Ramos (cell line): ENCODE measurements at regions not wholly inside any gene's neighbourhood (a gene's known extent, or its start where the extent isn't known, plus 50 kb on each side); places are given as distances from the start of the nearest gene placed in this dataset.
"Not testable (repeated sequence)": the region's sequence is repeated elsewhere in the genome, so short reads cannot be mapped to it uniquely, and the experiment has no call there.

Experiments
- in situ Hi-C: fragments of 300-500 bp; cut with MboI; formaldehyde crosslinking; loops from one replicate; pipeline ENCODE4 v1.14.3; 2022; ENCODE audit warnings: low sequenced_read_pairs; ENCODE audit not compliant: unreplicated experiment

DNA sequence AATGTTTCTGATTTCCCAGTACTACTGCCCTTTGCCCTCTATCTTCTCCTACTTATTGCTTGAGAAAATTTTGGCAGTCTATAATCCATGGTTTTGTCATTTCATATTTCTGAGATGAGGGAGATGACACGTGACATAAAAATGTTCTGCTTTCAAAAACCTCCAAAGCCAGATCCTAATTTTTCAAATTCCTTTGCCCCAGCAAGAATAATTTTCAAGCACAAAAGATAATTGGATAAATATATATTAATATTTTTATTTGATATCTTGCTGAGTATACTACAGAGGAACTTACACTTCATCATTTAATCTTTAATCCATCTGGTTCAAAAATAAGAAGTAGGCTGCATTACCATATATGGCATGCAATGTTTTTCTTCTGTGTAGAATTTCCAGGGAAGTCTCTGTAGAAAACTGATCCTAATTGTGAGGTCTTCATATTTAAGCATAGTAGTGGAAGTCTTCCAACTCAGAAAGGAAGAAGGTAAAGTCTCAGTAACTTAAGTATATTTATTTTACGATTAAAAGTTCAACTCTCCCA, 1738.8 kb downstream of the EFNA5 start:
- in situ Hi-C loops: no loop called here

- in situ Hi-C loops: no loop called here
Observed at GRCh38 chr5:105929858-105930257, 1740.9 kb downstream of the EFNA5 start.

- in situ Hi-C loops: no loop called here
Observed at GRCh38 chr5:105924366-105924765, 1746.4 kb downstream of the EFNA5 start.

DNA sequence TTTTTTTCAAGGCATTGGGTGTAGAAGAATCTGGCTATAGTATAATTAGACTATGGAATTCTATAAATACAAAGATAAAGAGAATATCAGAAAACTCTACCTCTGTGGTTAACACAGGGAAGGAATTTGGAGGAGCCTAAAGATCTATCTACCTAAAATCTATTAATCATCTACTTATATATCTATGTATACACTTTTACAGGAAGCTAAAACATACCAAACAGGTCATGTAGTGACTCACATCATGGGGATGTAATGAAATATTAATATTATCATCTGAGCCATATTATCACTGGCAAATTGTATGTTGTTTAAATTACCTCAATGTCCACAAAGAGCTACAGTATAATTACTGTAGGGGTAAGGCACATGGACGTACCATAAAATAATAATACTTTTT, 1748.2 kb downstream of the EFNA5 start:
- in situ Hi-C loops: no loop called here

DNA sequence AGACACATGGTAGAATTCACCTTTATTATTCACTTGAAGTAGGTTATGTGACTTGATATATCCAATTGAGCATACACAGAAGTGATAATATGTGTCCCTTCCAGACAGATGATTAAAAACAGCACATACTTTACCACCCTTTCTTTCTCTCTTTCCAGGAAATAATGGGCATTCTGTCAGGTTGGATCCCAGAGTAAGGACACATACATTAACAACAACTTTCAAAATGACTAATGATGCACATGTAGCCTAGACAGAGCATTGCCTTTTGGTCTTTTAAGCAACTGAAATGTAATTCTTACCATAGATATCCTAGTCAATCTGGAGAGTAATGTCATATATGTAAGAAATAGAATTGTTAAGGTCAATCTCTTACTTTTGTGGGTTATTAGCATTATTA, 1748.7 kb downstream of the EFNA5 start:
- in situ Hi-C loops: no loop called here

- in situ Hi-C loops: no loop called here
Observed at GRCh38 chr5:105917189-105917588, 1753.5 kb downstream of the EFNA5 start.

GRCh38 chr5:105907016-105907415, 1763.7 kb downstream of the EFNA5 start:
- in situ Hi-C loops: no loop called here

DNA sequence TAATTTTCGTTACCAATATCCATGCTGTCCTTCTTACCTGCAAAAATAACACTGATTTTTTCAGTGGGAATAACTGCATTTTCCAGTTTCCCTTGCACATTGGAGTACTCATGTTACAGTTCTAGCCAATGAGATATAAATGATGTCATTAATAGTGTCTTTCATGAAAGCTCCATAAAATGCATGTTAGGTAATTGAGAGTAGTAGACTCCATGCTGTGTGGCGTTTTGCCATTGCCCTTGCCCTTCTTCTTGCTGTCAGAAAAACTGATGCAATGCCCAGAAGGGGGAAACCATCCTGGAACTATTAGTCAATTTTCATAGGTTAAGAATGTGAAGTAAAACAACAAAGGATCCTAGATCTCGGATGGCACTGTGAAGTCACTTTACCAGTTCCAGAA, 1765.3 kb downstream of the EFNA5 start:
- in situ Hi-C loops: no loop called here

DNA sequence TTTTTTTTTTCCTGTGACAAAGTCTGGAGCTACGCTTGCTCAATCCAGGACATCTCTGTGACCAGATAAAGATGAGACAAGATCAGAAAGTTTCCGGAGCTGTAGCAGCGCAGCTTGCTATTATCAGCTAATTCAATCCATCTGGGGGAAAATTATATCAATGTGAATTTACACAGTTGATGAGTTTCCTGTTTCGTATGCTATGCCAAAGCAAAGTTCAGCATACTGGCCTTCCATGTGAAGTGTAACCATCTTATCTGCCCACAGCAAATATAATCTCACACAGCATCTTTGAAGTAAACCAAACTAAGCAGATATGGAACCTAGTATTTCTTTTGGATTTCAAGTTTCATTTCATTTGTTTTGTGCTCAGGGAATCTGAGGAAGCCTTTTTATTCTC, 1767.7 kb downstream of the EFNA5 start:
- in situ Hi-C loops: no loop called here

- in situ Hi-C loops: no loop called here
Observed at GRCh38 chr5:105899726-105900125, 1771.0 kb downstream of the EFNA5 start.

DNA sequence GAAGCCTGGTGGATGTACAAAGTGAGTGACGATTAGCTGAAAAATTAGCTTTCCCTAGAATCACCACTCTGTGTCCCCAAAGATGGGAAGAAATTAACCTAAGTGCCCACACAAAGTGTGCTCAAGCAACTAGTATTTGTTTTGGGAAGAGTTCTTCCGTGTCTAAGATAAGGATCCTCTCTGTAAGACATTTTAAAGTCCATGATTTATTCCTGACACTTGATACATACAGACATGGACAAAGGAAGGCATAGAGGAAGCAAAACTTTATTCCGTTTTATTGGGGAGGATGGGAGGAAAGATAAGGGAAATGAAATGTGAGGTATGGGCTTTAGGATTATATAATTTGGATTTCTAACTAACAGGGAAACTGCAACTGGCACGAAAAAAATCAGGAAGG, 1772.6 kb downstream of the EFNA5 start:
- in situ Hi-C loops: no loop called here

- in situ Hi-C loops: no loop called here
Observed at GRCh38 chr5:105885266-105885665, 1785.5 kb downstream of the EFNA5 start.

GRCh38 chr5:105882956-105883481, 1787.7 kb downstream of the EFNA5 start:
- in situ Hi-C loops: no loop called here

DNA sequence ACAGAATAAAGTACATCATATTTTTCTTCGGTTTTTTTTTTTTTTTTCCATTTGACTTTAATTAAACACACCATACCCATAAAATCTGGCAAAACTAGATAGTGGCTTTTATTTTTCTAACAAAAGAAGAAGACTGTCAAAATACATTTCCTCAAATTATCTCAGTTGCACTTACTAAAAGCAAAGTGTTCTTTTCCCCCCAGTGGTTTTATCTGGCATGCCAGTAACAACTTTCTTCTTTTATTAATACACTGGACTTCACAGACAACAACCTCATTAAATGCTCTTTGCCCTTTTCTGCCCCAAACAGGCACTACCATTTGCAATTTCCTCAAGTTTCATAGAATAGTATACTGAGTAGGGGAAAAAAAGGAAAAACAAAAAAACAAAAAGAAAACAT, 1792.3 kb downstream of the EFNA5 start:
- in situ Hi-C loops: no loop called here

DNA sequence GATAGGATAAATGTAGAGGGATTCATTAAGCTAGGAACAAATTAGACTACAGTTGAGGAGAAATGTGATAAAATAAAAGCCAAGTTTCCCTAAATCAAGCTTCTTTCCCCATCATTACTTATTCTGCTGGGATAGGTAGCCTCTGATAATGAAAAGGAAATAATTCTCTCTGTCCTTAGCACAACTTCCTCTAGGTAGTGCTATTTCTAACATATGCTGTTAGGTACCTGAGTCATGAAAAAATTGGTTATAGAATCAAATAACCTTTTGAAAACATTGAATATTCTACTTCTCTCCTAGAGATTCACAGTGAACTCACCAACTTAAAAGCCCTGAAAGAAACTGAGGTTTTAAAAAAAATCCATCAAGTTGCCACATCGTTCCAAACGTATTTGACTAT, 1793.1 kb downstream of the EFNA5 start:
- in situ Hi-C loops: no loop called here

DNA sequence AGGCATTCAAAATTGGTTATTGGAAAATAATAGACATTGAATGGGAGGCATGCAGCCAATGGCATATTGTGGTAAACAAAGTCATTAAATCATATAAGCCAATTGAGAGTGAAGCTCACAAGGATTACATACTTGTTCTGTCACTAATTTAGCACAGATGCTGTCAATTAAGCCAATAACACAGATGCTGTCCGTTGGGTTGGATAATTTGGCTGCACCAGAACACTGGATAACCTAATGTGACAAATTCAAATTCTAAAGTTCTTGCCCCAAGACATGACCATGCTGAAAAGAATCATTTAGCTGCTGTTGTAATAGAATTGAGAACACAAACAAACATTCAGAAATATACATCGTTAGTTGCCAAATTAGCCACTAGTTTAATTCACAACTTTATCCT, 1796.4 kb downstream of the EFNA5 start:
- in situ Hi-C loops: no loop called here

DNA sequence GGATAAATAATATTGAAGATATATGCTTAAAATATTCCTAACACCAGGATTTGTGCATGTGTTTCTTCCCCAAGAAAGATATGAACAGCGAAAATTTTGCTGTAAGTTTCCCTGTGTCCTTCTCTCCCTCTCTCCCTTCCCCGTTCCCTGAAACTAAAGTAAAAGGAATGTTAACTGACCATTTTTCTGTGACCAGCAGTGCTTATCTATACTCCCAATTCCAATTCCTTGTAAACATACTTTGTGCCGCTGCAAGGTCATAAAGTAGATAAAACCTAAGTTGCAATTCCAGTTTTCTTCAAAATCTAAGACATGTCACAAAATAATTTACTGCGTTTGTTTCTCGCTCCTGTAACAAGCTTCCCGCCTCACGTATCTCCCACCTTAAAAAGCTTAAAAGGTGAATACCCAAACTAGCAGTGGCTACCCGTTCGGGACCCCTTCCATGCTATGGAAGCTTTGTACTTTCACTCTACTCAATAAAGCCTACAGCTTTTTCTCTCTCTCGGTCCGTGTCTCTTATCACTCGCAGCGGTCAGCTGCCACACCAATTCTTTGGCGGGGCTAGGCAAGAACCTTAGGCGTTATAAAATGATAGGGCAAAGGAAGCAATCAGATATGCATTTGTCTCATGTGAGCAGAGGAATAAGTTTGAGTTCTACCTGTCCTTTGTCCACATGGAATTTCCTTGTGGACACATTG, 1798.0 kb downstream of the EFNA5 start:
- in situ Hi-C loops: no loop called here

DNA sequence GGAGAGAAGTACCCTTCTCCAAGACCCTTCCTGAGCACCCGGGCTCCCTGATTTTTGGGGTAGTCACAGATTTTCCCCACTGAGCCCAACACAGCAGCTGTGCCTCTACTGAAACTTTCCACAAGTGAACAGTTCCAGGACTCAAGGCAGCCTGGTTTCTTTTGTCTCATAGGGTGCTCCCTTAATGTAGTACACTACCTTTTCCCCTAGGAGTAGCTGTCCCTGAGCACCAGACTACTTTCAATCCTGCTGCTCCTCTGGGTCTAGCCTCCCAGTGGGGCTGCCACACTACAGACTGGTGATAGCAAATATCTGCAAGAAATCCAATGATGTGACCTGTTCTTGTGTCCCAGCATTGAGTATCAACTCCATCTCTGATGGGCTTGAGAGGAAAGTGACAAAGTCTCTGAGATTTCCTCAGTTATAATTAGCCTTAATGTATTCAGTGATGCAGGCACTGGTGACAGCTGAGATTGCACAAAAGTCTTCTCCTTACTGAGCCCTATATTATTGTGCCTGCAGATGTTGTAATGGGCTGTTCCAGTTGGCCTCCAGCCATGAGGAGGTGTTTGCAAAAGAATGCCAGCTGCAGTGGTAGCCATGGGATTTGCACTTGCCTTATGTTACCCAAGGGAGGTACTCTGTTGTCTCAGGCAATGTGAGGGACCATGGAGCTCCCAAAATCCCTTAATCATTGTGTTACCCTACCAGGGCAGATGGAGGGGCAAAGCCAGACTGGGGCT, 1802.5 kb downstream of the EFNA5 start:
- in situ Hi-C loops: no loop called here

GRCh38 chr5:105865834-105866233, 1804.9 kb downstream of the EFNA5 start:
- in situ Hi-C loops: no loop called here

DNA sequence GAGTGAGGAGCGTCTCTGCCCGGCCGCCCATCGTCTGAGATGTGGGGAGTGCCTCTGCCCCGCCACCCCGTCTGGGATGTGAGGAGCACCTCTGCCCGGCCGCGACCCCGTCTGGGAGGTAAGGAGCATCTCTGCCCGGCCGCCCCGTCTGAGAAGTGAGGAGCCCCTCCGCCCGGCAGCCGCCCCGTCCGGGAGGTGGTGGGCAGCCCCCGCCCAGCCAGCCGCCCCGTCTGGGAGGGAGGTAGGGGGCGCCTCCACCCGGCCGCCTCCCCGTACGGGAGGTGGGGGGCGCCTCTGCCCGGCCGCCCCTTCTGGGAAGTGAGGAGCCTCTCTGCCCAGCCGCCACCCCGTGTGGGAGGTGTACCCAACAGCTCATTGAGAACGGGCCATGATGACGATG, 1811.4 kb downstream of the EFNA5 start:
- in situ Hi-C loops: not testable (repeated sequence)

- in situ Hi-C loops: no loop called here
Observed at GRCh38 chr5:105849701-105850100, 1821.0 kb downstream of the EFNA5 start.
